ENCODE measurements at regions not wholly inside any gene's neighbourhood (a gene's known extent, or its start where the extent isn't known, plus 50 kb on each side); places are given as distances from the start of the nearest gene placed in this dataset.
A peak's percentile ranks its signal among the peaks of the same experiment; 100 is the strongest.

DNA sequence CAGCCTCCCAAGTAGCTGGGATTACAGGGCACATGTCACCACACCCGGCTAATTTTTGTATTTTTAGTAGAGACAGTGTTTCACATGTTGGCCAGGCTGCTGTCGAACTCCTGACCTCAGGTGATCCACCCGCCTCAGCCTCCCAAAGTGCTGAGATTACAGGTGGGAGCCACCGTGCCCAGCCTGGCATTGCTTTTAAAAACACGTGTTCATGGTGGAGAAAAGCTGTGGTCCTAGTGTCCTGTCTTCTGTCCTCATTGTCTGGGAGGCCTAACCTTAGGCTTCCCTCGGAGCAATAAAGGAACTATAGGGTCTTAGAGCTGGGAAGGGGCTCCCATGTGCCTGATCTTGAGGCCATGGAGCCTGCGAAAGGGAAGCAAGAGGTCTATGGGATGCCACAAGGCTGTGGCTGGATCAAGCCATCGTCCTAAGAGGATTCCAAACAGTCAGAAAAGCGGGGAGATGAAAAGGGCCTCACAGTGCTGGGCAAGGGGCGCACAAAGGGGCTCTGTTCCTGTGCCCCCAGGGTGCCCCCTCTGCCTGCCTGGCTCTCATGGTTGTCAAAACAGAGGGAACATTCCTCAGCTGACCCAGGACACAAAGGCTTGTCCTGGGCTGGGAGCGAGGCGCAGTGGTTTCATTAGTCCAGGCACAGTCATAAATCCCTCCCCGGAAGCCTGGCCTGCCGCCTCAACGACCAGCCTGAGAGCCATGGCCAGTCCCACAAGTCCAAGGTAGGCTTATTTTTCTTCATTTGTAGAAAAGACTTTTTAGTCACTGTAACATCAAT lies 106.6 kb upstream of the TNS3 start:
- Histone ChIP-seq H3K9me3 (no peaks in the 10 kb centered on the region), H3K27me3 (no peaks in the 10 kb centered on the region), H3K4me3 (no peak overlapping the region), H3K36me3 (no peaks in the 10 kb centered on the region), H3K27ac (peak overlapping the region in 1 of 12 donors; percentile 13), H3K4me1 (peaks cover 0 to 12% (median 0%) of the 10 kb centered on the region in 12 donors)
- TF ChIP-seq, protein P1, sequence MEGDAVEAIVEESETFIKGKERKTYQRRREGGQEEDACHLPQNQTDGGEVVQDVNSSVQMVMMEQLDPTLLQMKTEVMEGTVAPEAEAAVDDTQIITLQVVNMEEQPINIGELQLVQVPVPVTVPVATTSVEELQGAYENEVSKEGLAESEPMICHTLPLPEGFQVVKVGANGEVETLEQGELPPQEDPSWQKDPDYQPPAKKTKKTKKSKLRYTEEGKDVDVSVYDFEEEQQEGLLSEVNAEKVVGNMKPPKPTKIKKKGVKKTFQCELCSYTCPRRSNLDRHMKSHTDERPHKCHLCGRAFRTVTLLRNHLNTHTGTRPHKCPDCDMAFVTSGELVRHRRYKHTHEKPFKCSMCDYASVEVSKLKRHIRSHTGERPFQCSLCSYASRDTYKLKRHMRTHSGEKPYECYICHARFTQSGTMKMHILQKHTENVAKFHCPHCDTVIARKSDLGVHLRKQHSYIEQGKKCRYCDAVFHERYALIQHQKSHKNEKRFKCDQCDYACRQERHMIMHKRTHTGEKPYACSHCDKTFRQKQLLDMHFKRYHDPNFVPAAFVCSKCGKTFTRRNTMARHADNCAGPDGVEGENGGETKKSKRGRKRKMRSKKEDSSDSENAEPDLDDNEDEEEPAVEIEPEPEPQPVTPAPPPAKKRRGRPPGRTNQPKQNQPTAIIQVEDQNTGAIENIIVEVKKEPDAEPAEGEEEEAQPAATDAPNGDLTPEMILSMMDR (IDR thresholded peaks at IDR 0.05) = no peak
- no peak for TF ChIP-seq POLR2A (IDR thresholded peaks at IDR 0.05)
- intact Hi-C loops (cut with DNase I) = no loop called here
- no peak for ATAC-seq
- DNase-seq = no peak
- WGBS, 4 donors = 88 to 96% (median 93%) methylated on average over 15 of the region's 15 CpGs

DNA sequence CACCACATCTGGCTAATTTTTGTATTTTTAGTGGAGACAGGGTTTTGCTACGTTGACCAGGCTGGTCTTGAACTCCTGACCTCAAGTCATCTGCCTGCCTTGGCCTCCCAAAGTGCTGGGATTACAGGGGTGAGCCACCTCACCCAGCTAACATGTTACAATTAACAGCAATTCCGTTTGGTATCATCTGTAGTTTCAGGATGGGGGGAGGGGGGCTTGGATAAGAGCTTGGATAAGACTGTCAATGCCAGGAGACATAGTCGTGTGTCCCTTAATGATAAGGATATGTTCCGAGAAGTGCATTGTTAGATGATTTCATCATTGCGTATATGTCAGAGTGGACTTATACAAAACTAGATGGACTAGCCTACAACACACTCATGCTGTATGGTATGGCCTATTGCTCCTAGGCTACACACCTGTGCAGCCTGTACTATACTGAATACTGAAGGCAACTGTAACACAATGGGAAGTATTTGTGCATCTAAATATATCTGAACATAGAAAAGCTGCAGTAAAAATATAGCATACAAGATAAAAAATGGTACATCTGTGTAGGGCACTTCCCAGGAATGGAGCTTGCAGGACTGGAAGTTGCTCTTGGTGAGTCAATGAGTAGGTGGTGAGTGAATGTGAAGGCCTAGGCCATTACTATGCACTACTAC lies 103.9 kb upstream of the TNS3 start:
- Histone ChIP-seq H3K27me3 (no peaks in the 10 kb centered on the region), H3K4me3 (no peak overlapping the region), H3K27ac (no peak overlapping the region), H3K4me1 (peaks cover 0 to 1% (median 0%) of the 10 kb centered on the region in 12 donors), H3K36me3 (no peaks in the 10 kb centered on the region), H3K9me3 (no peaks in the 10 kb centered on the region)
- 88 to 95% (median 89%) methylated on average over 5 of the region's 5 CpGs for WGBS, 4 donors
- DNase-seq (no peak), ATAC-seq (no peak)
- intact Hi-C loops (cut with DNase I) = no loop called here
- TF ChIP-seq, protein P1 (IDR thresholded peaks at IDR 0.05) = no peak
- no peak for TF ChIP-seq POLR2A (IDR thresholded peaks at IDR 0.05)

DNA sequence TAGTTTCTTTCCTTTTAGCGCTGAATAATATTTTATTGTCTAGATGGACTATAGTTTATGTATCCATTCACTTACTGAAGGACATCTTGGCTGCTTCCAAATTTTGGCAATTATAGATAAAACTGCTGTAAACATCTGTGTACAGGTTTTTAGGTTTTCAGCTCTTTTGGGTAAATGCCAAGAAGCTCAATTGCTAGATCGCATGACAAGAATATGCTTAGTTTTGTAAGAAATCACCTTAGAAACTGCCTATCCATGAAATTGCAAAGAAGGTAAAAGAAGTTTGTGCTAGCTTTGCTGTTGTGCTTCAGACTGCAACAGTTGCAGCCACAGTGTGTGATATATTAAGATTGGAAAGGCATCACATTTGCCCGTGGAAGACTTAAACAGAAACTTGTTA lies 103.2 kb upstream of the TNS3 start:
- DNase-seq = no peak
- WGBS, 4 donors = 87 to 91% (median 89%) methylated on average over 3 of the region's 3 CpGs
- Histone ChIP-seq H3K36me3 (no peaks in the 10 kb centered on the region), H3K27ac (no peak overlapping the region), H3K9me3 (no peaks in the 10 kb centered on the region), H3K4me1 (no peaks in the 10 kb centered on the region), H3K27me3 (no peaks in the 10 kb centered on the region), H3K4me3 (no peak overlapping the region)
- intact Hi-C loops (cut with DNase I) = no loop called here
- no peak for ATAC-seq
- TF ChIP-seq POLR2A (IDR thresholded peaks at IDR 0.05) = no peak
- TF ChIP-seq, protein P1 (IDR thresholded peaks at IDR 0.05) = no peak

DNA sequence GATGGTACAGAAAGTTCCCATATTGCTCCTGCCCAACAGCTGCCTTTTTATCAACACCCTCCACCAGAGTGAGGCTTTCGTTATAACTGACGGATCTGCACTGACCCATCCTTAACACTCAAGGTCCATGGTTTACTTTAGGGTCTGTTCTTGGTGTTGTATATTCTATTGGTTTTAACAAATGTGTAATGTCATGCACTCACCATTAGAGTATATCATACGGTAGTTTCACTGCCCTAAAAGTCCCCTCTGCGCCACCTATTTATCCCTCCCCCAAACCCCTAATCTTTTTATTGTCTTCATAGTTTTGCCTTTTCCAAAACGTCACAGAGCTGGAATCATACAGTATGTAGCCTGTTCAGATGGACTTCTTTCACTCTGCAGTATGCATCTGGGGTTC lies 102.8 kb upstream of the TNS3 start:
- TF ChIP-seq, protein P1 (IDR thresholded peaks at IDR 0.05) = no peak
- no peak for TF ChIP-seq POLR2A (IDR thresholded peaks at IDR 0.05)
- Histone ChIP-seq H3K9me3 (no peaks in the 10 kb centered on the region), H3K4me1 (no peaks in the 10 kb centered on the region), H3K27me3 (no peaks in the 10 kb centered on the region), H3K4me3 (no peak overlapping the region), H3K27ac (no peak overlapping the region), H3K36me3 (no peaks in the 10 kb centered on the region)
- intact Hi-C loops (cut with DNase I) = no loop called here
- 84 to 91% (median 86%) methylated on average over 5 of the region's 5 CpGs for WGBS, 4 donors
- DNase-seq (no peak), ATAC-seq (no peak)
